ENCODE measurements at regions not wholly inside any gene's neighbourhood (a gene's known extent, or its start where the extent isn't known, plus 50 kb on each side); places are given as distances from the start of the nearest gene placed in this dataset.

DNA sequence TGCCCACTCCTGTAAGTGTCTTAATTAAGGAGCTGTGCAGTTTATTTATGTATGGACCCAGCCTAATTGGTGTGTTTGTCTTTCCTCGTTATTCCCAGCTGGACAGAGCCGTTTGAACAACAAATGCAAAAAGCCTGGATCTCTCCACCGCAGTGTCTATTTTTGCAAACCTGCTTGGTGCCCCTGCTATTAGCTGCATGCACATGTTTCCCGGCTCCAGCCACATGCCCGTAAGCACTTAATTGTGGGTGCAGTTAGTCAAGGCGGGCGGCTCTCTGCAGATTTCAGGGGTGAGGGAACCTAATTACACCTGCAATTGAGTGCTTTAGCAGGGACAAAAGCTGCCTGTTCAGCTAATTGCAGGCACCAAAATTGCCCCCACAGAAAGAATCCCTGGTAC lies 74.0 kb upstream of the GSE1 start:
- FAIRE-seq, result no peak
- DNase-seq (ENCODE audit: insufficient read length, low spot score), result no peak
- TF ChIP-seq POLR2A (IDR thresholded peaks at IDR 0.05; ENCODE audit: low read depth, low read length) (no peak), PAX5 (IDR thresholded peaks at IDR 0.05; ENCODE audit: insufficient read depth, low read length, severe bottlenecking) (no peak), TAF1 (IDR thresholded peaks at IDR 0.05; ENCODE audit: low read depth, low read length) (no peak), POU2F2 (IDR thresholded peaks at IDR 0.05; ENCODE audit: low read depth, low read length) (no peak), SPI1 (IDR thresholded peaks at IDR 0.05; ENCODE audit: low read depth, low read length) (no peak), POLR2AphosphoS5 (IDR thresholded peaks at IDR 0.05; ENCODE audit: low read depth, low read length) (no peak)

DNA sequence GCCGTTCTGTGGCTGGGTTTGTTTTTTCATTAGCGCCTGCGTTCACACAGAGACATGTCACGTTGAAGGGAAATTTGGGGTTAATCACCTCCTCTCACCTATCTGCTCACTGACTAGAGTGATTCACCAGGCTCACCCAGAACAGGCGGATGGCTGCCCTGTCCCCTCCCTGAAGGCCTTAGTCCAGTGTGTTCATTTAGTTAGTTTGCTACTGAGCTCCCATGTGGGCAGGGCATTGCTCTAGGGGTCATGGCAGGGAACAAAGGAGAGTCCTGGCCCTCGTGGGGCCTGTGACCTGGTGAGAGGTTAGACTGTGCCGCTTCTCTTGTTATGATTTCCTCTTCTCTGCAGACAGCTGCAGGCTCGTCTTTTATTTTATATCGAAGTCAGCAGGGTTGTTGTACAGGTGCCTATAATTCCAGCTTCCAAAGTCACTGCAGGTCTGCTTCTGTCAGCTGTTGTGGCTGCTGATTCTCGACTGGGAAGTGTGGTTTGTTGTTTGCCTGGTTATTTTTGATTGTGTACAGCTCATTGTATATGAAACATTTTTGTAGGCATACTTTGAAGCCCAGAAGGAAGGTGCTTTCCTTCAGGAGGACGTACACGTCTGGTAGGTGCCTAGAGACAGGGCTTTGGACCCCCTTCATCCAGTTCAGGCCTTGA lies 73.4 kb upstream of the GSE1 start:
- FAIRE-seq, result no peak
- TF ChIP-seq PAX5 (IDR thresholded peaks at IDR 0.05; ENCODE audit: insufficient read depth, low read length, severe bottlenecking) (no peak), POLR2A (IDR thresholded peaks at IDR 0.05; ENCODE audit: low read depth, low read length) (no peak)
- no peak for DNase-seq (ENCODE audit: insufficient read length, low spot score)

DNA sequence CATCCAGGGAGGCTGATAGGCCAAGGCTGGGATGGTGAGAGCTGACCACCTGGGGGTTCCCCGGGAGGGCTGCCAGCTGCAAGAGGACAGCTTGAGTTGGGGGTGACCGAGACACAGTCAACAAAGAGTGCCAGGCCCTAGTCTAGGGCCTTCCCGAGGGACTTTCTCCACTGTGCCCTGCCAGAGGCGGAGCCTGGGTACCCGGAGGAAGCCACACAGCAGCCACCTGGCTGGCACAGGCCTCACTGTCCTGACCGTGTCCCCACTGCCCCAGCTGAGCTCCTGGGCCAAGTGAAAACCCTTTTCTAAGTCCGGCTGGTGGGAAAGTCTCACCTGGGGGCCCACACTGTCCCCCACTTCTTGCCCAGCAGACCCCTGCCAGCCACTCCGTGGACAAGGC lies 71.9 kb upstream of the GSE1 start:
- DNase-seq (ENCODE audit: insufficient read length, low spot score) (no peak), FAIRE-seq (no peak)
- no peak for TF ChIP-seq SPI1 (IDR thresholded peaks at IDR 0.05; ENCODE audit: low read depth, low read length)
- no peak for TF ChIP-seq POU2F2 (IDR thresholded peaks at IDR 0.05; ENCODE audit: low read depth, low read length)
- no peak for TF ChIP-seq PAX5 (IDR thresholded peaks at IDR 0.05; ENCODE audit: insufficient read depth, low read length, severe bottlenecking)
- TF ChIP-seq POLR2A (IDR thresholded peaks at IDR 0.05; ENCODE audit: low read depth, low read length), result no peak
- no peak for TF ChIP-seq POLR2AphosphoS5 (IDR thresholded peaks at IDR 0.05; ENCODE audit: low read depth, low read length)
- no peak for TF ChIP-seq TAF1 (IDR thresholded peaks at IDR 0.05; ENCODE audit: low read depth, low read length)

DNA sequence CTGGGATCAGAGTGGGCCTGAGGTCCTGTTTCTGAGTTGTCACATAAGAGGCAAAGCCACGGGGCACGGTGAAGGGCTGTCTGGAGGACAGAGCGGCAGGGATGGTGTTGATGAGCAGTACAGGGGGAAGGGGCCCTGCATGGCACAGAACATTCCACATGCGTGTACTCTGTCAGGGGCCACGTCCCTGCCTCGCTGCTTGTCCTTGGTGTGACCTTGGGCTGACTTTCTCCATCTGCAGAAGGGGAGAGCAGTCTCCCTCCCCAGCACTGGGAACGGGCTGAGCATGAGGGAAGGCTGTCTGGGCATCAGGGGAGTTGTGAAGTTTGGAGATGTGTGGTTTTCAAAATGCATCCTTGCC lies 71.5 kb upstream of the GSE1 start:
- FAIRE-seq (no peak), DNase-seq (ENCODE audit: insufficient read length, low spot score) (no peak)
- TF ChIP-seq TAF1 (IDR thresholded peaks at IDR 0.05; ENCODE audit: low read depth, low read length) (no peak), POU2F2 (IDR thresholded peaks at IDR 0.05; ENCODE audit: low read depth, low read length) (no peak), POLR2AphosphoS5 (IDR thresholded peaks at IDR 0.05; ENCODE audit: low read depth, low read length) (no peak), SPI1 (IDR thresholded peaks at IDR 0.05; ENCODE audit: low read depth, low read length) (no peak), POLR2A (IDR thresholded peaks at IDR 0.05; ENCODE audit: low read depth, low read length) (no peak)

DNA sequence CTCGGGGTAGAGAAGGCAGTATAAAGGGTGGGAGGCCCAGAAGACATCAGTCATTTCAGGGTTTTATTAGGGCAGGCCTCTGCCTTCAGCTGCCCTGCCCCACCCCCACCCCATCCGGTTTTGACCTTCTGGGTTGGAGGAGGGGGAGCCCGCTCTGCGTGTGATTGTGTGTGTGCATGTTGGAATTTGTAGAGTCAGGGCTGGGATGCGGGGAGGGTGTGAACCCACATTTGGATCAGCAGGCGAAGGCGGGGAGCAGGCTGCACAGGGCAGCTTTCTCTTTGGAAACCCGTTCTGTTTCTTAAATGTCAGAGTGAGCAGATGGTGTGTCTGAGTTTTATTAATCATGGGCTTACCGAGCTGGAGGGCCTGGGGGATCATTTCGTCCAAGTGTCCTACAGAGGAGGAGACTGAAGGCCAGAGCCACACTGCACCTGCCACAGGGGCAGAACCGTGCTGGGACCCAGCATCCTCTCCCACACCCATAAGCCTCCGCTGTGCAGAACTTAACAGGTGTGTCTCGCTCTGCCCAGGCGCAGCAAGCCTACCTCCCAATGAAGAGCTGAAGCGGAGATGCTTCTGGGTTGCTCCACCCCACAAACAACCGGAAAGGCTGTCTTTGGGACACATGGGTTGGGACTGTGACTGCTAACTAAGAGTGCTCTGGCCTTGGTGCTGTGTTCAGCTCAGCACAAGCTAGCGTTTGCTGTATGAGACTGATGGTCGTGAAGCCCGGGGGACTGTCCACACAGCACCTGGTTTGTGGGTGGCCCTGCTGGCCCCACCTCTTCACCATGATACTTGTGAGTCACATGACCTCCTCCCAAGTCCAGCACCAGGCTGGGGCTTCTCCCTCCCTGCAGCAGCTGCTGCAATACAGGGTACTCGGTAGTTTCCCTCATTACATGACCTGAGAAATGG lies 70.9 kb upstream of the GSE1 start:
- no peak for DNase-seq (ENCODE audit: insufficient read length, low spot score)
- no peak for FAIRE-seq
- TF ChIP-seq POLR2A (IDR thresholded peaks at IDR 0.05; ENCODE audit: low read depth, low read length) (no peak), POLR2AphosphoS5 (IDR thresholded peaks at IDR 0.05; ENCODE audit: low read depth, low read length) (no peak), SPI1 (IDR thresholded peaks at IDR 0.05; ENCODE audit: low read depth, low read length) (no peak)

DNA sequence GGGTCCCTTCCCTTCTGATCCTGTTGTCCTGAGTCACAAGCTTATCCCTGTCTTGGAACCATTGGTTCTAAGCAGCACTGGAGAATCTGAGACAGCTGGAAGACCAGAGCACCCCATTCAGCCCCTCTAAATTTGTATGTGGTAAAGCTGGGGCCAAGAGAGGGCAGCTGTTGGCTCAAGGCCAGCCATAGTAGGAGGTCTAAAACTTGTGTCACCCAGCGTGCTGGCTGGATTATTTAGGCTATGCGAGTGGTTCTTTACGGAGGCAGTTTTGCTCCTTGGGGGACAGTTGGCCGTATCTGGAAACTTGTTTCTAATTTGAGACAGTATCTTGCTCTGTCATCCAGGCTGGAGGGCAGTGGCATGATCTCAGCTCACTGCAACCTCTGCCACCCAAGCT lies 69.6 kb upstream of the GSE1 start:
- DNase-seq (ENCODE audit: insufficient read length, low spot score) (no peak), FAIRE-seq (no peak)
- TF ChIP-seq TAF1 (IDR thresholded peaks at IDR 0.05; ENCODE audit: low read depth, low read length) (no peak), POU2F2 (IDR thresholded peaks at IDR 0.05; ENCODE audit: low read depth, low read length) (no peak), POLR2AphosphoS5 (IDR thresholded peaks at IDR 0.05; ENCODE audit: low read depth, low read length) (no peak)

DNA sequence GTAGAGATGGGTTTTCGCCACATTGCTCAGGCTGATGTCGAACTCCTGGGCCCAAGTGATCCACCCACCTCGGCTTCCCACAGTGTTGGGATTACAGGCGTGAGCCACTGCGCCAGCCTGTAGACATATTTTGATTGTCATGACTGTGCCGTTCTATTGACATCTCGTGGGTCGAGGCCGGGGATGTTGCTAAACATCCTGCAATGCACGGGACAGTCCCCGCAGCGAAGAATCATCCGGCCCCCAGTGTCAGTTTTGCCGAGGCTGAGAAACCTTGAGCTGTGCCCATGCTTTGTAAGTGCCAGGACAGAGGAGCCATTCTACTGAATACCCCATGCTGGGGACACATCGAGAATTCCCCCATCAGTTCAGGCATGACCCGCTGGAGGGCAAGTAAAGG lies 69.1 kb upstream of the GSE1 start:
- TF ChIP-seq POU2F2 (IDR thresholded peaks at IDR 0.05; ENCODE audit: low read depth, low read length), result no peak
- TF ChIP-seq TAF1 (IDR thresholded peaks at IDR 0.05; ENCODE audit: low read depth, low read length), result no peak
- TF ChIP-seq POLR2AphosphoS5 (IDR thresholded peaks at IDR 0.05; ENCODE audit: low read depth, low read length), result no peak
- no peak for TF ChIP-seq SPI1 (IDR thresholded peaks at IDR 0.05; ENCODE audit: low read depth, low read length)
- no peak for TF ChIP-seq PAX5 (IDR thresholded peaks at IDR 0.05; ENCODE audit: insufficient read depth, low read length, severe bottlenecking)
- TF ChIP-seq POLR2A (IDR thresholded peaks at IDR 0.05; ENCODE audit: low read depth, low read length), result no peak
- FAIRE-seq, result no peak

DNA sequence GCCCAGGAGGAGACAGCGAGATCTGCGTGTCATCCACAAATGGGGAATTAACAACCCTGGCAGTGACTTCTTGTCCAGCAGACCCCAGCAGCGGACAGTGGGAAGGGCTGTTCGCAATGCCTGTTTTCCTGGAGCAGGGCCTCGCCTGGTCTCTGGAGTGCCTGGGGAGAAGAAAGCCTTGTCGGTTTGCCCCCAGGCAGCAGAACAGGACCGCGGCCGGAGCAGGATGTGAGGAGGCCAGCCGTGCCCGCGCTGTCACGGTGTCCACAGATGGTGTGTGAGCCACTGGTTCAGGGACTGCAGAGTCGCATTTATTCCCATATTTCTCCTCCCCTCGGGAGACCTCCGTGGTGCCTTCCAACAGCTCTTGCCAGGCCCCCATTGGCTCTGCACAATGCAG lies 68.5 kb upstream of the GSE1 start:
- TF ChIP-seq TAF1 (IDR thresholded peaks at IDR 0.05; ENCODE audit: low read depth, low read length) (no peak), SPI1 (IDR thresholded peaks at IDR 0.05; ENCODE audit: low read depth, low read length) (no peak)
- DNase-seq (ENCODE audit: insufficient read length, low spot score) (no peak), FAIRE-seq (no peak)

More for the DNA sequence above, 69.1 kb upstream of the GSE1 start:
- DNase-seq (ENCODE audit: insufficient read length, low spot score), result no peak

DNA sequence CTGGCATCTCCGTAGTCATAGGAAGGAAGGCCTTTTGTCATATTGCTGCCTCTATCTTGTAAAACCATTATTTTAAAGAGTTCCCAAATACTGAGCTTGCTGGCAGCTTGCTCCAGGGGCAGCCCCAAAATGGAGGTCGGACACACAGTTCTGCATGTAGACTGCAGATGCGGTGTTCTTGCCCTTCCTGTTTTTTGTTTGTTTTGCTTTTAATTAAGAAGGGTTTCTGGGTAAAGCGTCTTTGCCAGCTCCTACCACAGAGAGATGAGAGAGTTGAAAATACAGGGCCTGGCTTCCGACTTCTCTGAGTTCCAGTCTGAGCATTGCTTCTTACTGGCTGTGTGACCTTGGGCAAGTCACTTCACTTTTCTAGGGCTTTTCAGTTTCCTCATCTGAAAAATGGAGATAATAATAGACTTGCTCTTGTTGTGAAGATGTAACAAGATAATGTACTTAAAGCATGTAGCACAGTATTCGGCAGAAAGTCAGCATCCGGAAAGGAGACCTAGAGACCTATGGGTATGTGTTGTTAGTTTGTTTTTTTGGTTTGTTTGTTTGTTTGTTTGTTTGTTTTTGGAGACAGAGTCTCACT lies 67.8 kb upstream of the GSE1 start:
- DNase-seq (ENCODE audit: insufficient read length, low spot score) (no peak), FAIRE-seq (no peak)
- no peak for TF ChIP-seq PAX5 (IDR thresholded peaks at IDR 0.05; ENCODE audit: insufficient read depth, low read length, severe bottlenecking)
- TF ChIP-seq POLR2AphosphoS5 (IDR thresholded peaks at IDR 0.05; ENCODE audit: low read depth, low read length), result no peak
- no peak for TF ChIP-seq SPI1 (IDR thresholded peaks at IDR 0.05; ENCODE audit: low read depth, low read length)
- TF ChIP-seq POU2F2 (IDR thresholded peaks at IDR 0.05; ENCODE audit: low read depth, low read length), result no peak
- no peak for TF ChIP-seq TAF1 (IDR thresholded peaks at IDR 0.05; ENCODE audit: low read depth, low read length)
- no peak for TF ChIP-seq POLR2A (IDR thresholded peaks at IDR 0.05; ENCODE audit: low read depth, low read length)

Measured in GM12891 (cell line).